Loucy (cell line): ENCODE measurements at regions not wholly inside any gene's neighbourhood (a gene's known extent, or its start where the extent isn't known, plus 50 kb on each side); places are given as distances from the start of the nearest gene placed in this dataset.

Source experiments
- H2AFZ ChIP-seq: fragments of 200-600 bp; sonication (generic); 2 replicates; pipeline ENCODE4 v1.6.0; 2016; ENCODE audit warnings: antibody characterized with exemption, mild to moderate bottlenecking, low read length, moderate library complexity
- H3F3A ChIP-seq: fragments of 200-600 bp; 2 replicates; pipeline ENCODE4 v1.6.0; 2016; ENCODE audit warnings: antibody characterized with exemption, low read depth, mild to moderate bottlenecking
- H3K27me3 ChIP-seq: fragments of 200-600 bp; sonication (generic); 2 replicates; pipeline ENCODE4 v1.6.1; 2014; ENCODE audit warnings: low read length, mild to moderate bottlenecking; ENCODE audit not compliant: insufficient read depth, poor library complexity, severe bottlenecking
- H3K36me3 ChIP-seq: fragments of 200-600 bp; sonication (generic); 2 replicates; pipeline ENCODE4 v1.6.1; 2016; ENCODE audit warnings: low read length; ENCODE audit not compliant: insufficient read depth
- H3K4me1 ChIP-seq: fragments of 200-600 bp; sonication (generic); 2 replicates; pipeline ENCODE4 v1.5.1; 2014; ENCODE audit warnings: low read length, mild to moderate bottlenecking; ENCODE audit not compliant: insufficient read depth, poor library complexity, severe bottlenecking
- H3K4me2 ChIP-seq: fragments of 200-600 bp; sonication (generic); 2 replicates; pipeline ENCODE4 v1.6.0; 2014; ENCODE audit warnings: antibody characterized with exemption, low read length, low read depth, mild to moderate bottlenecking; ENCODE audit not compliant: poor library complexity, severe bottlenecking
- H3K4me3 ChIP-seq: fragments of 200-600 bp; sonication (generic); 2 replicates; pipeline ENCODE4 v1.5.1; 2014; ENCODE audit warnings: low read length, mild to moderate bottlenecking, mixed read lengths; ENCODE audit not compliant: poor library complexity, severe bottlenecking
- H3K79me2 ChIP-seq: fragments of 200-600 bp; sonication (generic); 2 replicates; pipeline ENCODE4 v1.6.1; 2014; ENCODE audit warnings: low read length; ENCODE audit not compliant: insufficient read depth
- H3K9ac ChIP-seq: fragments of 200-600 bp; sonication (generic); 2 replicates; pipeline ENCODE4 v1.6.0; 2014; ENCODE audit warnings: mild to moderate bottlenecking, low read depth, low read length, moderate library complexity; ENCODE audit not compliant: poor library complexity, severe bottlenecking
- H3K9me2 ChIP-seq: fragments of 200-600 bp; sonication (generic); replicated peaks from 2 replicates; pipeline ENCODE4 v1.6.1; 2016; ENCODE audit warnings: low read depth, low read length, mixed read lengths
- H3K9me3 ChIP-seq: fragments of 200-600 bp; sonication (generic); 2 replicates; pipeline ENCODE4 v1.6.1; 2014; ENCODE audit warnings: mild to moderate bottlenecking, antibody characterized with exemption, low read length, low read depth; ENCODE audit not compliant: insufficient read depth
- H4K20me1 ChIP-seq: fragments of 200-600 bp; sonication (generic); 2 replicates; pipeline ENCODE4 v1.6.0; 2014; ENCODE audit warnings: antibody characterized with exemption, low read length, mild to moderate bottlenecking; ENCODE audit not compliant: insufficient read depth, poor library complexity, severe bottlenecking
- EZH2phosphoT487 ChIP-seq: fragments of 200-600 bp; IDR thresholded peaks from 2 replicates; pipeline ENCODE4 v1.6.1; 2018; ENCODE audit warnings: antibody characterized with exemption, mild to moderate bottlenecking, moderate library complexity, borderline replicate concordance
- TF ChIP-seq, protein P1 (sequence below): fragments of 200-600 bp; sonication (generic); conservative IDR thresholded peaks from 2 replicates; pipeline ENCODE4 v1.5.1; 2014; ENCODE audit warnings: mild to moderate bottlenecking, antibody characterized with exemption, low read length

DNA sequence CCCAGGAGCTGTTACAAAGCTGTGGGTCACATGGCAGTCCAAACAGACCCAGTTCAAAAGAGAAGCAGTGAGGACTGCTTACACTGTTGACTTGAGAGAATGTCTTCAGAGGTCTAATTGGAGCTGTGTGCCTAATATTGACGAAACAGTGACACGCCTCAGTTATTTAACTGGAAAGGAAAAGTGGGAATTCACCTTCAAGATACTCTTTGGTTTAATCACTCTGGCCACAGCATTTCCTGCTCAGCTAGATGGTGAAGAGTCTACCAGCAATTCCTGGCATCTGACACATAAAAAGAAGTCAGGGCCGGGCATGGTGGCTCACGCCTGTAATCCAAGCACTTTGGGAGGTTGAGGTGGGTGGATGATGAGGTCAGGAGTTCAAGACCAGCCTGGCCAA lies 326.4 kb downstream of the SV2B start:
- Histone ChIP-seq H3F3A (no peaks in the 10 kb centered on the region), H3K79me2 (no peaks in the 10 kb centered on the region), H3K4me1 (peaks cover 29% of the 10 kb centered on the region), H3K27me3 (no peaks in the 10 kb centered on the region), H3K36me3 (no peaks in the 10 kb centered on the region), H3K4me2 (no peak overlapping the region), H3K4me3 (no peak overlapping the region), H4K20me1 (no peaks in the 10 kb centered on the region), H3K9ac (no peak overlapping the region), H2AFZ (no peak overlapping the region), H3K9me2 (no peaks in the 10 kb centered on the region), H3K9me3 (no peaks in the 10 kb centered on the region)
- TF ChIP-seq EZH2phosphoT487, result no peak
- TF ChIP-seq, protein P1, sequence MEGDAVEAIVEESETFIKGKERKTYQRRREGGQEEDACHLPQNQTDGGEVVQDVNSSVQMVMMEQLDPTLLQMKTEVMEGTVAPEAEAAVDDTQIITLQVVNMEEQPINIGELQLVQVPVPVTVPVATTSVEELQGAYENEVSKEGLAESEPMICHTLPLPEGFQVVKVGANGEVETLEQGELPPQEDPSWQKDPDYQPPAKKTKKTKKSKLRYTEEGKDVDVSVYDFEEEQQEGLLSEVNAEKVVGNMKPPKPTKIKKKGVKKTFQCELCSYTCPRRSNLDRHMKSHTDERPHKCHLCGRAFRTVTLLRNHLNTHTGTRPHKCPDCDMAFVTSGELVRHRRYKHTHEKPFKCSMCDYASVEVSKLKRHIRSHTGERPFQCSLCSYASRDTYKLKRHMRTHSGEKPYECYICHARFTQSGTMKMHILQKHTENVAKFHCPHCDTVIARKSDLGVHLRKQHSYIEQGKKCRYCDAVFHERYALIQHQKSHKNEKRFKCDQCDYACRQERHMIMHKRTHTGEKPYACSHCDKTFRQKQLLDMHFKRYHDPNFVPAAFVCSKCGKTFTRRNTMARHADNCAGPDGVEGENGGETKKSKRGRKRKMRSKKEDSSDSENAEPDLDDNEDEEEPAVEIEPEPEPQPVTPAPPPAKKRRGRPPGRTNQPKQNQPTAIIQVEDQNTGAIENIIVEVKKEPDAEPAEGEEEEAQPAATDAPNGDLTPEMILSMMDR, result no peak

DNA sequence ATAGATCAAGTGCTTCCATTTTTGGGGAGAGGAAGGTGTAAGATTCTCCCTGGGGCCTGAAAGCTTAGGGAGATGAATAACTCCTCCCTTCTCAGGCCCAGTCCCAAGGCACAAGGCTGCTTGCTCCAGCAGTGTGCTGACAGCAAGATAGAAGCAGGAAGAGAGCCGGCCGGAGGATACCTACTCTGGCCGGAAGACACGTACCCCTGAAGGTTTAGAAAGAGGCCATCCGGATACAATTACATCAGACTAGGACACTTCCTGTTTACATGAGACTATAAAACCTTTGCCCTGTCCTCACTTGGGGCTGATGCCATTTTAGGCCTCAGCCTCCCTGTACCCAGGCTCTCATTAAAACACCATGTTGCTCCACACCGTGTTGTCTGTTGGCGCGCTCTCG lies 329.9 kb downstream of the SV2B start:
- Histone ChIP-seq H3K9me2 (no peaks in the 10 kb centered on the region), H3K9ac (no peak overlapping the region), H3K4me1 (peaks cover 8% of the 10 kb centered on the region), H3K4me2 (no peak overlapping the region), H3K27me3 (no peaks in the 10 kb centered on the region), H3K9me3 (no peaks in the 10 kb centered on the region), H3K4me3 (no peak overlapping the region), H3F3A (no peaks in the 10 kb centered on the region), H3K79me2 (no peaks in the 10 kb centered on the region), H2AFZ (no peak overlapping the region; the same call in 1 of the 2 replicates), H3K36me3 (no peaks in the 10 kb centered on the region), H4K20me1 (no peaks in the 10 kb centered on the region)
- TF ChIP-seq EZH2phosphoT487, result no peak
- TF ChIP-seq, protein P1, result no peak

DNA sequence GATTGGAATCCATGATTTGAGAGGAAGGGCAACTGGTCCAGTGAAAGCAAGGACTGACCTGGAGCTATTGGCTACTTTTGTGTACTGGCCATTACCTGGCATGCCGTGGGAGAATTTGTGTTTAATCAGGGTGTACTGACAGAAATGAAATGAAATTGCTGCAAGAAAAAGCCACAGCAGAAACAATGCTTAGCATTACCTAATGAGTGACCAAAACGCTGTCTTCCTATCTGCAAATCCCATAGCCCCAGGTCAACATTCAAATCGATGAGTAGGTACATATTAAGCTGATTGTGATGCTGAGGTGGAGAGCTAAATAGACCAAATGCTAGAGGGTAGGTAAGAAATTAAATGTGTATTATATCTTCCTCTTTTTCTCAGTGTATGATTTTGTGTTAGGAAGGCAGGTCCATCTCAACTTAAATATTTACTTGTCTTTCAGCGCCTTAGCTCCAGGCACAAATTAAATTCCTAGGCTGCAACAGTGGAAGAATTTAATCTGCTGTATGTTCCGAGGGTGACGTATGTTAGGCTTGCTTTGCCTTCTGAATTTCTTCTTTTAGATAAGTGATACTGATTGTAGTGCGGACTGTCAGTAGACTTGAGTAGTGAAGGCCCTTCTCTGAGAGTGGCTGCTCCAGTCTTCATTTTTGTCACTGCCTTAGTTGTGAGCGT lies 331.1 kb downstream of the SV2B start:
- Histone ChIP-seq H3F3A (no peaks in the 10 kb centered on the region), H4K20me1 (no peaks in the 10 kb centered on the region), H3K27me3 (no peaks in the 10 kb centered on the region), H3K4me1 (peaks cover 4% of the 10 kb centered on the region), H3K9ac (no peak overlapping the region), H3K9me2 (no peaks in the 10 kb centered on the region), H3K79me2 (no peaks in the 10 kb centered on the region), H2AFZ (no peak overlapping the region), H3K9me3 (no peaks in the 10 kb centered on the region), H3K4me3 (no peak overlapping the region), H3K4me2 (no peak overlapping the region), H3K36me3 (no peaks in the 10 kb centered on the region)
- TF ChIP-seq EZH2phosphoT487, result no peak
- TF ChIP-seq, protein P1, result no peak
